ENCODE measurements at regions not wholly inside any gene's neighbourhood (a gene's known extent, or its start where the extent isn't known, plus 50 kb on each side); places are given as distances from the start of the nearest gene placed in this dataset.

GRCh38 chr17:79176792-79177601, 102.4 kb downstream of the ENGASE start:
- Histone ChIP-seq H3K9me3 (ENCODE audit: control insufficient read depth in 2 of 3, insufficient read depth in 1 of 3, low read length in 3 of 3) (peaks cover 0 to 6% (median 0%) of the 10 kb centered on the region in 3 donors), H3K27me3 (ENCODE audit: control insufficient read depth, insufficient read depth, low read length) (peaks cover 2% of the 10 kb centered on the region), H3K4me3 (ENCODE audit: low read length in 3 of 3) (no peak overlapping the region), H3K9ac (ENCODE audit: low read length in 3 of 3) (no peak overlapping the region), H3K36me3 (ENCODE audit: control insufficient read depth in 2 of 3, insufficient read depth in 3 of 3, low read length in 3 of 3) (no peaks in the 10 kb centered on the region), H3K27ac (ENCODE audit: low read depth in 2 of 2, low read length in 2 of 2) (no peak overlapping the region), H3K4me1 (ENCODE audit: control insufficient read depth in 2 of 3, insufficient read depth in 2 of 3, low read depth in 1 of 3, low read length in 3 of 3) (peaks cover 0 to 2% (median 0%) of the 10 kb centered on the region in 3 donors)
- FAIRE-seq (no peak), DNase-seq (no peak)
- no peak for TF ChIP-seq CTCF (IDR thresholded peaks at IDR 0.05; ENCODE audit: borderline replicate concordance, extremely low read depth, insufficient read depth)
- intact Hi-C loops (cut with DNase I) = no loop called here

GRCh38 chr17:79174905-79175856, 100.6 kb downstream of the ENGASE start:
- intact Hi-C loops (cut with DNase I) = no loop called here
- Histone ChIP-seq H3K27ac (ENCODE audit: low read depth in 2 of 2, low read length in 2 of 2) (no peak overlapping the region), H3K9ac (ENCODE audit: low read length in 3 of 3) (no peak overlapping the region), H3K4me3 (ENCODE audit: low read length in 3 of 3) (no peak overlapping the region), H3K9me3 (ENCODE audit: control insufficient read depth in 2 of 3, insufficient read depth in 1 of 3, low read length in 3 of 3) (peaks cover 0 to 6% (median 0%) of the 10 kb centered on the region in 3 donors), H3K27me3 (ENCODE audit: control insufficient read depth, insufficient read depth, low read length) (peaks cover 2% of the 10 kb centered on the region), H3K36me3 (ENCODE audit: control insufficient read depth in 2 of 3, insufficient read depth in 3 of 3, low read length in 3 of 3) (no peaks in the 10 kb centered on the region), H3K4me1 (ENCODE audit: control insufficient read depth in 2 of 3, insufficient read depth in 2 of 3, low read depth in 1 of 3, low read length in 3 of 3) (peaks cover 0 to 2% (median 0%) of the 10 kb centered on the region in 3 donors)
- TF ChIP-seq CTCF (IDR thresholded peaks at IDR 0.05; ENCODE audit: borderline replicate concordance, extremely low read depth, insufficient read depth) = no peak
- no peak for FAIRE-seq
- no peak for DNase-seq

GRCh38 chr17:79174193-79174765, 99.7 kb downstream of the ENGASE start:
- intact Hi-C loops (cut with DNase I) = no loop called here

More at GRCh38 chr17:79174193-79174765, 99.7 kb downstream of the ENGASE start:
- H3K9ac ChIP-seq (ENCODE audit: low read length in 3 of 3) = no peak overlapping the region
- no peaks in the 10 kb centered on the region for H3K36me3 ChIP-seq (ENCODE audit: control insufficient read depth in 2 of 3, insufficient read depth in 3 of 3, low read length in 3 of 3)
- DNase-seq = no peak
- TF ChIP-seq CTCF (IDR thresholded peaks at IDR 0.05; ENCODE audit: borderline replicate concordance, extremely low read depth, insufficient read depth) = no peak
- peaks cover 0 to 2% (median 0%) of the 10 kb centered on the region in 3 donors for H3K4me1 ChIP-seq (ENCODE audit: control insufficient read depth in 2 of 3, insufficient read depth in 2 of 3, low read depth in 1 of 3, low read length in 3 of 3)
- peaks cover 0 to 6% (median 0%) of the 10 kb centered on the region in 3 donors for H3K9me3 ChIP-seq (ENCODE audit: control insufficient read depth in 2 of 3, insufficient read depth in 1 of 3, low read length in 3 of 3)
- H3K4me3 ChIP-seq (ENCODE audit: low read length in 3 of 3) = no peak overlapping the region
- H3K27ac ChIP-seq (ENCODE audit: low read depth in 2 of 2, low read length in 2 of 2) = no peak overlapping the region
- peaks cover 5% of the 10 kb centered on the region for H3K27me3 ChIP-seq (ENCODE audit: control insufficient read depth, insufficient read depth, low read length)
- FAIRE-seq = no peak

Measured in kidney (tissue), 13 donors.